ENCODE measurements at regions not wholly inside any gene's neighbourhood (a gene's known extent, or its start where the extent isn't known, plus 50 kb on each side); places are given as distances from the start of the nearest gene placed in this dataset.

DNA sequence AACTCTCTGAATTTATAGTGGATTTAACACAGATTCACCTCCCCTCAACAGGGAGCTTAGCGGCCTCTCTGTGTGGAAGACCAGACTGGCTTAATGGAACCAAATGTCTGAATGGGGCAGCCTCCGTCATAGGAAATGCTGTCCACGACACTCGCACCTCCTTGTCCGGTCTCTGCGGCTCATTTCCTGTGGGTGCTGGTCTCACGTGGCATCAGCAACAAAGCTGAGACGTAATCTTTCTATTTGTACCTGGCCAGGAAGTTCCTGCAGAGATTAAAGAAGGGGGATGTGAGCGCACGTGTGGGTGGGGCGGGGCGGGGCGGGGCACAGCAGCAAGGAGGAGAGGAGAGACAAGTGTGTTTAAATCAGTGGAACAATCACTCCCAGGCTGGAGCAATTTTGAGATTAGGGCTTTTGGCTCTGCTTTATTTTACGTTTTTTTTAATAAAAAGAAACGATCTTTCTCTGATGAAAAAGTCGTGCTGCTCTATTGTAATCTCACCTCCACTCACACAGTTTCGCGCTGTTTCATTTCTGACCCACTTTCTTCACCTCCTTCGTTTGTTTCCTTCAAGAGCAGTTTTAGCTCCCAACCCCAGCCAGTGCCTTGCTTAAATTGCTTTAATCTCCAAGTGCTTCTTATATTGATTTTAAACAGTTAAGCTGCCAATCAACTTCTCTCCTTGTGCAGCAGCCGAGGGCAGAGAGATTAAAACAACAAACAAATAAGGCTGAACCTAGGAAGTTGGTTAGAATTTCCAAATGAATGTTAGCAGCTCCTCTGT lies 132.2 kb upstream of the ASTN2 start:
- DNase-seq, result no peak

DNA sequence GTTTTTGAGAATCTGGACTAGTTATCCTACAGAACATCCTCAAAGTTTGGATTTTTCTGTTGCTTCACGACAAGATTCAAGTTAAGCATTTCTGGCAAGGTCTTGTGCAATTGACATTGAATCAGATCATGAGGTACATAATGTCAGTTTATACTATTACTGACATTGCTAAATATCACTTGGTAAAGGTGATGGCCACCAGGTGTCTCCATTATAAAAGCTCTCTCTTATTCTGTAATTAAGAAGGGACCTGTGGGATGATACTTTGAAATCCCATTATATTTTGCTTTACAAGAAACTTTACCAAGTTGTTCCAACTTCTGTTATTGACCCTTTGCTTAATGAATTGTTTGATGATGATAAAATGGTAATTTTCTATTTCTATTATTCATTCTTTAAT lies 131.0 kb upstream of the ASTN2 start:
- DNase-seq, result peak; percentile 9

DNA sequence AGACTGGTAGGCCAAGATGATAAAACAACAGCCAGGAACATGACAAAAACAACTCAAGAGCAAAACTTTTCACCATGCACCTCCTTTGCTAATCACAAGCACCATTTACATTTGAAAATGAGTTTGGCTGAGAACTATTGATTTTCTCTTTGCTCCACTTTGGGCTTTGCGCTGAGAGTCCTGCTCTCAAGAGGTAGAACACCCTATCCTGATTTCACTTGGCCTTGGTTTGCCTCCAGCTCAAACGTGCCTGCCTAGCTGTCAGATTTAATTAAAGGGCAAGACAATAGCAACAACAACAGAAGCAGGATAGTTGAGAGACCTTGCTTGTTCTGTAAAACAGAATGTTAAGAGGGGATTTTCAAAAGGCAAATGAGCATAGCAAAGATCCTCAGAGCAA lies 128.2 kb upstream of the ASTN2 start:
- peak; percentile 23 for DNase-seq

DNA sequence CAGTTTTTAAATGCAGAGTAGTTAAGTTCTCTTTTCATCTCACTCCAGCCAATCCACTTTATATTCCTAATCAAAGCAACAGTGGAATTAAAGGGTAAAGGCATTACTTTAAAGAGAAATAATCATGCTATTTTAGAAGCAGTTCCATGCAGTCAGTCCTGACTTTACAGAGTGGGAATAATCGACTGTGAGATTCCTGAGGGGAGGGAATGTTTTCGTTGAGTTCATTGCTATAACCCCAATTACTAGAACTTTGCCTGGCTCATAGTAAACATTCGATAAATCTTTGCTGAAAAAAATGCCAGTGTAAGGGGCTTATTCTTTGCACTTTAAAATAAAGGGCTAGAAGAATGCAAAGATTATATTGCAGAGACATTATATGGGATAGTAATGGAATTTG lies 127.2 kb upstream of the ASTN2 start:
- no peak for DNase-seq

DNA sequence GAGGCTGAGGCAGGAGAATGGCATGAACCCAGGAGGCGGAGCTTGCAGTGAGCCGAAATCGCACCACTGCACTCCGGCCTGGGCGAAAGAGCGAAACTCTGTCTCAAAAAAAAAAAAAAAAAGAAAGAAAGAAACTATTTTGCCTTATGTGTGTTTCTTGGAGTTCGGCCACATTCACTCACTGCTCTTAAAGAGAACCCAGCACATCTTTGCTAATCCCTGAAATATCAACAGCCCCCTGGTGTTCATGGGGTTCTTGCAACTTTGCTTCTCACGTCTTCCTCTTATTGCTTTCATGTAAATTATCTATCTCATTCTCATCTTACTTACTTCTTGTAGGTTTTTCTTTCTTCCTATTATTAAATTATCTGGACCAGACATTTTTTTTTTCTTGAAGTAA lies 126.3 kb upstream of the ASTN2 start:
- no peak for DNase-seq

DNA sequence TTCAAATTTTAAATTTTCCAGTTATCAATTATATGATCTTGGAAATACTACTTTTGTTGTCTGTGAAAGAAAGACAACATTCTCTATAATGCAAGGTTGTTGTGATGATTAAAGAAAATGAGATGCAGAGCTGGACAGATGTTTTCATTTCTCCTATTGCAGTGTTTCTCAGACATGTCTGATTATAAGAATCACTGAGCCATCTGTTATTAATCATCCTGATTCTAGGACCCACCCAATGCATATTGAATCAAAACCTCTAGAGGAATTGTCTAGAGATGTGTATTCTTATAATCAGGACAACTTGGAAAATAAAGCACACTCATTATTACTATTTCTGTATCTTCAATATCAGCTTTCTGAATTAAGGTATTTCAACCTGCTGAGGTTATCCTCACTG lies 121.1 kb upstream of the ASTN2 start:
- no peak for DNase-seq

DNA sequence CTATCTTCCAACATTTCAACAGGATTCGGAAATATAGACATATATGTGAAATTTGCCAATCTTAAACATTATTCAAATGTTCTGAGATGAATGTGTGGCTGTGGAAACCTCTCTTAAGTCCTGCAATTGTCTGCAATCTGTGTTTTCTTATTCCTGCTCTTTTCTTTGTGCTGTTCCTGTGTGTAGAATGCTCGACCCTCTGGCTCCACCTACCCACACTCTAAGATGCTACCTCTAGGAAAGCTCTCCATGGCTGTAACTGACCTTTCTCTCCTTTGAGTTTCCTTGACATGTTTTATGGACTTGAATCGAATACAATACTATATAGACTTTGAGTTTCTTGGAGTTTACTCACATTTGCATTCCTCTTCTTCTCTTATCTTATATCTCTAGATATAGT lies 120.6 kb upstream of the ASTN2 start:
- no peak for DNase-seq

DNA sequence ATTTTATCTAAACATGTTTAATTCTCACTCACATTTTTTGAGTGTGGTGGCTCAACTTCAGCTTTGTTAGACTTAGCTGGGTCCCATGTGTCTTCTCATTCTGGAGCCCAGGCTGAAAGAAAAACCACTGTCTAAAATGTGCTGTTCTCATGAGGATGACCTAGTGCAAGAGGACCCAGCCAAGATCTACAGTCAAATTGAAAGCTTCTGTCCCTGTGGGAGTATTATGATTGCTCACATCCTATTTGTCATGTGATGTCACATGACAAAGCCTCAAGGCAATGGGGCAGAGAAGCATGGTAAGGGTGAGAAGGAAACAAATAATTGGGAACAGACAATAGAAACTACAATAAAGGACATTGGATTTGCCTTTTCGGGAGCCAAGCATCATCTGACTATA lies 113.4 kb upstream of the ASTN2 start:
- peak; percentile 62 for DNase-seq

DNA sequence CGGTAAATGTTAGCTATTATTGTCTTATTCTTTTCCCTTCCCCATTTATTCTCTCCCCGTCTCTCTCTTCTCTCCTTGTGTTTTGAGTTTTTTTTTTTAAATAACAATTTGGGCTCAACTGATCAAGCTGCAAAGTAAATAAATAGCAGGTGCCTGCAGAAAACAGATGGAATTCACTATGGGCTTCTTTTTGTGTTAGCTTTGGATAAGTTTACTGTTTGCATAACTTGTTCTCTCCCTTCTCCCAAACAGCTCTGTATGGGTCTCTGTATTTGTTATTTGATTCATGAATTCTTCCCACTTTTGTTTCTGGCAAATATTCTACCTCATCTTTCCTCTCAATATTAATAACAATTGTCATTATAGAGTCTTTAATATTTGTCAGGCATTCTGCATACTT lies 111.8 kb upstream of the ASTN2 start:
- DNase-seq, result peak; percentile 70

DNA sequence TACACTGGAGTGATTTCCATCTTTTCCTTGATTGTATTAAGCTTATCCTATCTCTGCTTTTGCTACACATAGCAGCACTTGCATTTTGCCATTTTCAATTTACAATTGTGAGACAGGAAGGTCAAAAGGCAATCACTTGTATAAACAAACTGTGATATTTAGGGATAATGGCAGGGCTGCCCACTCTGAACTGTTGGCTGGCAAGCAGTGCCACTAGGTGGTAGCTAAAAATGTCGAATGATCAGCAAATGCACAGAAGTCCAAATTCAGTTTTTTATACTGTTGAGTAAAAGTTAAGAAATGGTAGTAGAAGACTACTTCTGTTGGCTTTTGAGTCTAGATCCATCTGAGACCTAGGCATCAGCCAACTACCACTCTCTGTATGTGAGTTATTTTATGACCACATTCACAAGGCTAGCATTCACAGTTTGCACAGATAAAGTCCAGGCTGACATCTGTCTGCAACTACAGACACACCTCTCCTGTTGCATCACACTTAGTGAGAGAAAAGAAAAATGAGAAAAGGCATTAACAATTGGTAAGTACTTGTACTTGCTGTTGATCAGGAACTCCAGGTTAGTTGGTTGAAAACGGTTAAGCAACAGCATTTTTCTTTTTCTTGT lies 108.8 kb upstream of the ASTN2 start:
- DNase-seq, result peak; percentile 22

DNA sequence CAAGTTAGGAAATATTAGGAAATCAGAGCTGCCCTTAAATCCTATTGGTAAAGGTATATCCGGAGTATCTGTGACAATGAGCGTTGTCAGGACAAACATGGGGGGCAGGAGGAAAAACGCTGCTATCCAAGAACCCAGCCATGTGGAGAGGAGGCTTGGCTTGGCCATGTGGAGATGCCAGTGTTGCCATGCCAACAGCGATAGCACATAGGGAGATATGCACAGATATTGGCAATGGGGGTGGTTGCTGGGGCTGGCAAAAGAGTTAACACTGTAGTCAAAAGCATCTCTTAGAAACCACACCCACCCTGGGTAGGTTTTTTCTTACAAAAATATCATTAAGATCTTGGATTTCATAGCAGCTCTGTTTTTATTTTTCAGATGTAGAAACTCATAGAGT lies 106.4 kb upstream of the ASTN2 start:
- DNase-seq, result no peak

DNA sequence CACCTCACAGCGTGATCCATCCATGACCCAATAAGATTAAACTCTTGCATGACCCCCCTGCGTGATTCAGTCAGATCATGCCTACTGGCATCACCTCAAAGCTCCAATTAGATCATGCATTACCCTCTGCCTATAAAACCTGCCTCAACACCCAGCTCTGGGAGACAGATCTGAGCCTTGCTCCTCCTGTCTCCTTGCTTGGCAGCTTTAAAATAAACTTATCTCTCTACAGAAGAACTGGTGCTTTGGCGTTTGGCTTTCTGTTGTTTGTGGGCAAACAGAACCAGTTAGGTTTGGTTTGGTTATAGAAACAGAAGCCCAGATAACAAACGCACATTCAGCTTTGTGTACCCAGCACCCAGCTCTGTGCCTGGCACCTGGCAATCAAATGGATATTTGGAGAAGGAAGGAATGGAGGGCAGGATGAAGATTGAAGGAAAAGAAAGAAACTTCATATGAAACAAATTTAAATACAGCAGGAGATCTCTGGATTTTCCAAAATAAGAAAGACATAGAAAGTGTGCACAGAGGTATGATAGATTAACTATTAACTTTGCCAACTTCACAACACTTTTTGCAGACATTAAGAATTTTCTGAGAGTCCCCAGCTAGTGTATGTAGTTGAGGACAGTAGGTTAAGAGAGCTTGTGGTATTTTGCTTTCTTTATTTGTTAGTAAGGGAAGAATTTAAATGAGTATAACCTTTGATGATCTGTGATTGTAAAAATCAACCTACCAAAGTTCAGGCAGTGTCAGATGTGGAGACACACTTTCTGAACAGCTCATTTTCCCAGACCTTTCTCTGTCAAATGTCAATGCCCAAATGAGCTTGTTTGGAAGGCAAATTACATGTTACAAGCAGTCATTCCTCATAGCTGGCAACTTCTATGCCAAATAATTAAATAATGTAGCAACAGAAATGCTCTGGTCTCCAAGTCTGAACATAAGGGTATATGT lies 102.1 kb upstream of the ASTN2 start:
- DNase-seq, result peak; percentile 93

DNA sequence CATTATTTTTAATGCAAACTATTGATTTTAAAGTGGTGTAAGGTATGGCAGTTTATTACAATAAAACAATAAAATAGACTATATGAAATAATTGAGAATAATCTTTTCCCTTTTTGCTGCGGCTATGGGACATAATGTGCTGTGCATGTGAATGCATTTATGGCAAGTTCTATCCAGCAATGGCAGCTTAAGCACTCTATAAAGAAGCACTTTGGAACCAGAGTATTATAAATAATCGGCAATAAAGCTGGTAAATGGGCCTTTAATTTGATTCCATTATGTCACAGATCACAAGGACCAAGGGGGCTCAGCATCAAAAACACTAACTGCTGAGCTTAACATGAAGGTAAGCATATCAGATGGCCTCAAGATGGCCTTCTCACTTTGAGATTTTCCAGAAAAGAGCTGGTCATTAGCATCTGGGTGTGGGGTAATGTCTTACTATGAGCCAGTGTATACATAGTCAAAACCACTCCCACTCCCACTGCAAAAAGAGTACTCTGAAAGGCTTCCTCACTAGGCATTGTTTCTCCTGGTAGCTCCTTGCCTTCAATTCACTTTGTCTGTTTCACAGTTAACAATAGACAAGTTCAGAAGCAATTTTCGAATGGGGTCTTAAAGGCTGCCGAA lies 97.1 kb upstream of the ASTN2 start:
- DNase-seq, result no peak

DNA sequence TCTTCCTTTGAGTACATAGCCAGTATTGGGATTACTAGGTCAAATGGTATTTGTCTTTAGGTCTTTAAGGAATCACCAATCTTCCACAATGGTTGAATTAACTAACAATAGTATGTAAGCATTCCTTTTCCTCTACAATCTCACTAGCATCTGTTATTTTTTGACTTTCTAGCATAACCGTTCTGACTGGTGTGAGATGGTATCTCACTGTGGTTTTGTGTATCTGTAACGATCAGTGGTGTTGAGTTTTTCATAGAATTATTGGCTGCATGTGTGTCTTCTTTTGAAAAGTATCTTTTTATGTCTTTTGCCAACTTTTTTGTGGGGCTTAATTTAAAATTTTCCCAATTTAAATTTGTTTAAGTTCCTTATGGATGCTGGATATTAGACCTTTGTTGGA lies 81.5 kb upstream of the ASTN2 start:
- DNase-seq, result no peak

DNA sequence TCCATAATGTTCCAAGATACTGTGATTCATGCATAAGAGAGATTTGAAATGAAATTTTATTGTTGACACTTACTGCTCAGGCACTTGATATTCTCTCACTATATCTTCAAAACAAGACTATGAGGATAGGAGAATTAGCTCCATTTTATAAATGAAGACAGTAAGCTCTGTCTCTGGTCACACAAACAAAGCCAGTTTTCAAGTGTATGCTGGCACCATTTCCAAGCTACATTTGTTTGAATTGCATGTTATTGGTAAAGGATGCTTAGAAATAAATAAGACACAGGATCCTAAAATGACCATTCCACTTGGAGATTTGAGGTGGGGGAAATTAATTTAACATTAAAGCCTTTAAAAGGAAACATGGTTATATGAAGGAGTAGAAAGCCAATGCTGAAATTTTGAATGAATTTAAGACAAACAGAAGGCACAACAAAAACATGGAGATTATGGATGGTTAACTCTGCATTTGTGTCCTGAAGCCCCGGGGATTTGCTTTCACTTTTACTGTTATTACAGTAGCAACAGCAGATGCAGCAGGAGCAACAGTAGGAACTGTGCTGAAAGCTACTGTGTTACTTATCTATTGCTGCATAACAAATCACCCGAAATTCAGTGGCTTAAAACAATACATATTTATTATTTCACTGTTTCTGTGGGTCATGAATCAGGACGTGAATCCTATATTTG lies 79.7 kb upstream of the ASTN2 start:
- peak; percentile 44 for DNase-seq

DNA sequence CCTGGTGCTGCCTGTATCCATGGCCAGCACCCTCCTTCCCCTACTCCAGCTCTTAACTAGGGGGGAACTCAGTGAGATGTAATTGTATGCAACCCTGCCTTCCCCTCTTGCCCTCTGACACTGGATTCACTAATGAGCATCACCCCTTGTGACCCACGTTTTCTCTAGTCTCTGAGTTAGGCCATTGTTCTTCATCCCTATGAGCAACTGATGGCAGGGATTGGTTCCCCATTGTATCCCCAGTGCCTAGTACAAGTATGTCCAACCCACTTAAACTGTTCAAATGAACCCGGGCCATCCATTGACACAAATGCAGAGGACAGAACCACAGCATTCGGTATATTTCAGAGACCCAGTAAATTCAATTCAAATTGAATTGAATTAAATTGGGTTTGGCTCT lies 77.6 kb upstream of the ASTN2 start:
- DNase-seq, result no peak

DNA sequence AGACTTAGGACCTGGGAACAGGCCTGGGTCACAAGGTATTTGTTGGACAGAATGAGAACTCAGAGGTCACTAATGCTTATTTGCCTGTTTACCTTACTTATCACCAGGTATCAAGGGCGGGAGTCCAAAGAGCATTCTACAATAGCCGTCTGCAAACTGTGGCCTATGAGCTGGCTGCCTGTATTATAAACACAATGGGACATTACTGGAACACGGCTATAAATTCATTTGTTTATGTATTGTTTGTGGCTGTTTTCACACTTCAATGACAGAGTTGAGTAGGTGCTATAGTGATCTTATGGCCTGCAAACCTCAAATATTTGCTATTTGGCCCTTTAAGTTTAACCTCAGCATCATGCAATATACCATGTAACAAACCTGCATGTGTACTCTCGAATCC lies 76.6 kb upstream of the ASTN2 start:
- peak; percentile 28 for DNase-seq

DNA sequence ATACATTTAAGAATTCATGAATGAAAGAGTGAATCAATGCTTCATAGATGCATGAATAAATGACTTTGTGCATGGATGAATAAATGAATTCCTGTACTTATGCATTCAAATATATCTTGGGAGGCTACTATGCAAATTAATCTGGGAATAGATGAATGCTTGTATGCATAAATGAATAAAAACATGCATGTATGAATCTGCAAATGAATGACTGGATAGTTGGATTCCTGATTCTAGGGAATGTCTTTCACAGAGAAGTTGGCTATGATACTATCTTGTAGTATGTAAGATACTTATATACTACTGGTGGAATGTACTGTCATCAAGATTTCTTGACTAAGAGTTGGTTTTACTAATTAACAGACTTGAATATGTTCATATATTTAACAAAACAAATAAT lies 75.3 kb upstream of the ASTN2 start:
- no peak for DNase-seq

DNA sequence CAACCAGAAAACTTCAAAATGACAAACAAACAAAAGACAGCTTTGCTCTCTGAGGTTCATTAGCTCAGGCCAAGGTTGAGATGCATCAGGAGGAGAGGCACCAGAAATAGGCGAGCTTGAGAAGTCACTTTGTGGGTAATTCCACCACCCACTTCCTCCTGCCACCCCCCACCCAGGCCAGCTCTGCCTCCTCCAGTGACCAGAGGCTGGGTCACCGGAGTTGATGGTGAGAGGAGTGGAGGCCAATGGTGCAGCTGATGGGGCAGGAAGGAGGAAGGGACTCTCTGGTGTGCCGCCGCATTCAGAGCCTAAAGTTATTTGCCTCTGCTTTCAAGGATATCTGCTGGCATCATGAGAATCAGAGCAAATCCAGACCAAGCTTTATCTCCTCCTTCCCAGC lies 73.8 kb upstream of the ASTN2 start:
- DNase-seq, result no peak

DNA sequence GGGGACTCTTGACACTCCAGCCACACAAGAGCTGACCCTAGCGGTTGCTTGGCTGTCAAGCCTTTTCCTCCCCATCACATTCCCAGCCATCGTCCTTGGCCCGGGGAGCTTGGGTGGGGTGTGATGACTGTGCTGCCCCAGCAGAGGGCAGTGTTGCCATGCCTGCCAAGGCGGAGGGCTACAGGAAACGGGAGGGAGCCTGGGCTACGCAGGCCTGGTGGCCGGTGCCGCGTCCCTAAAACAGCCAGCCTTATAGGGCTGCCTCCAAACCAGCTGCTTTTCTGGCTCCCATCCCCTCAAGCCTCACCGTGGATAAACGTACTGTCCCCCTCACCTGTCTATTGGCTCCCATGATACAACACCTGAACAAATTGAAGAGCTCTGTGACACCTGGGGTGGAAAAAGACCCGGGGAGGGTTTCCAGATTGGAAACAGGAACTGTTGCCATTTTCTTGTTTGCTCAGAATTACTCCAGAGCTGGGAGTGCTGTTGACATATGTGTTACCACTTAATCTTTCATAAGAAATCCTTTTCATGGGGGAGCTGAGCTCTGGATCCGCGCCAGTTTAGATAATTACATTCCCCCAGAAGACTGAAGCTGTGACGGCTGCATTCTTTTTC lies 72.8 kb upstream of the ASTN2 start:
- DNase-seq, result peak; percentile 99

DNA sequence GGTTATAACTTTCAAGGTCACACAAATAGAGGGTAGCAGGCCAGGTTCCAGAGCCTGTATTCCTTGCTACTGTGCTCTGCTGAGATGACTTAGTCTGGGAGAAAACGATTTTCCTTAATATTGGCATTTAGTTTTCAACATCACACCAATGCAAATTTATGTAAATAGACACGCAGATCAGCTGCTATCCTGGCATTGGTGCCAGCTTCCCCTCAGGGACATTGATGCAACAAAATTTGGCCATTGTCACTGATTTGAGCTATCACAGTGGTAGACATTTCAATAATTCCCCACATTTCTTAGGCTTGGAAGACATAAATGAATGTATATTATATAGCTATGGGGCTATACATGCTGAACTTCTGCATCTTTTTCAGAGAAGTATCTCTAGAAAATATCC lies 71.6 kb upstream of the ASTN2 start:
- DNase-seq, result no peak

DNA sequence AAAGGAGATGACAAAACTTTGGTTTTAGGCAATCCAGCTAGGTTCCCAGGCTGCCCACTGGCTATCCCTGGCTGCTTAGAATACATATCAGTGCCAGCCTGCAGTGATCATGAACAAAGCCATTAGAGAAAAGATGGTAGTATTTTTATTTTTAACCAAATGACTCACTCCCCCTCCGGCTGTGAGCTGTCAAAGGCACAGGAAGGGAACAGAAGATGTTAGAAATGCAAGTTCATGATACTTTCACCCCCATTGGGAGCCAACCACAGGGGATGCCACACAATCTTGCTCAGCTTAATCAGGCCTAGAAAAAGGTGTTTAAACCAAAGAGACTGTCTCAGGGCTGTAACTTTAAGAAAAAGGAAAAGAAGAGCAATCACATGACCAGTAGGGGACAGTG lies 70.3 kb upstream of the ASTN2 start:
- no peak for DNase-seq

Data from NCI-H510A treated with DMSO at 0.1 percent for 48 hours (cell line).